IPS DF 6.9 (cell line): ENCODE measurements at regions not wholly inside any gene's neighbourhood (a gene's known extent, or its start where the extent isn't known, plus 50 kb on each side); places are given as distances from the start of the nearest gene placed in this dataset.

Experiments
- DNase-seq: peaks from one replicate; pipeline ENCODE4 v3.0.0-alpha.2; 2013; ENCODE audit warnings: low read depth, low spot score
- H3K27ac ChIP-seq: one replicate; pipeline ENCODE4 v1.5.1; 2013; ENCODE audit warnings: low read length, control low read depth
- H3K27me3 ChIP-seq: 2 replicates; pipeline ENCODE4 v1.6.1; 2013; ENCODE audit warnings: mild to moderate bottlenecking, low read length; ENCODE audit not compliant: control insufficient read depth, insufficient read depth
- H3K36me3 ChIP-seq: 2 replicates; pipeline ENCODE4 v1.6.1; 2013; ENCODE audit warnings: low read length; ENCODE audit not compliant: control insufficient read depth, insufficient read depth
- H3K4me1 ChIP-seq: 2 replicates; pipeline ENCODE4 v1.6.1; 2013; ENCODE audit warnings: low read length; ENCODE audit not compliant: control insufficient read depth, insufficient read depth
- H3K4me3 ChIP-seq: 2 replicates; pipeline ENCODE4 v1.5.1; 2013; ENCODE audit warnings: mild to moderate bottlenecking, low read length
- H3K9me3 ChIP-seq: 2 replicates; pipeline ENCODE4 v1.6.1; 2013; ENCODE audit warnings: low read length, inconsistent platforms; ENCODE audit not compliant: control insufficient read depth, insufficient read depth
- WGBS: extraction: QIAGEN DNeasy Blood & Tissue Kit; methylation state at CpG from one replicate; pipeline ENCODE4 v1.1.7; 2013; ENCODE audit warnings: mixed read lengths, missing lambda C conversion rate; ENCODE audit not compliant: insufficient read length, insufficient coverage; 5-methylcytosine and 5-hydroxymethylcytosine counted together

- Histone ChIP-seq H3K9me3 (no peaks in the 10 kb centered on the region), H3K4me3 (peak overlapping the region; percentile 17; the same call in 1 of the 2 replicates), H3K4me1 (no peaks in the 10 kb centered on the region), H3K27me3 (no peaks in the 10 kb centered on the region), H3K36me3 (no peaks in the 10 kb centered on the region), H3K27ac (no peak overlapping the region)
- DNase-seq, result no peak
- WGBS, result no CpG with 5 or more reads among the region's 14 CpGs
Observed at GRCh38 chr19:34096020-34096915, 76.0 kb upstream of the LSM14A start.

GRCh38 chr19:34104096-34104495 lies 68.2 kb upstream of the LSM14A start:
- no peak for DNase-seq
- Histone ChIP-seq H3K9me3 (no peaks in the 10 kb centered on the region), H3K4me3 (no peak overlapping the region), H3K4me1 (no peaks in the 10 kb centered on the region; the same call in 1 of the 2 replicates), H3K27ac (no peak overlapping the region), H3K36me3 (no peaks in the 10 kb centered on the region), H3K27me3 (no peaks in the 10 kb centered on the region)
- no CpG with 5 or more reads among the region's 5 CpGs for WGBS

DNA sequence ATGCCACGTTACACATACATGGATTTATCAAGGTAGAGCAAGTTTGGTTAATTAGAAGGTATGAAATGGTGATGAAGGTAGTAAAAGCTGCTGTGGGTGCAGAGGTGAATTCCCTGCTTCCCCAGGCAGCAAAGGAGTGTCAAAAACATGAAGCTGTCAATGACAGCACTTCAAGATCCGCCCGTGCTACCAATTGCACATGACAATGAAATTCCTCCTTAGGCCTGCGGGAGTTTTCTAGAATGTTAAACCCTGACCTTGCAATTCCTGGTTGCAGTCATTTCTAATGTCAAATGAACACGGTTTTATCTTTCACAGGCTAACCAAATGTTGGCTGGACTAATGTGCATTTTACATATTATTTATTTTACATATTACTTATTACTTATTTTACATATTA lies 67.7 kb upstream of the LSM14A start:
- no peak overlapping the region for H3K4me3 ChIP-seq
- no peaks in the 10 kb centered on the region for H3K27me3 ChIP-seq
- WGBS, result no CpG with 5 or more reads among the region's 5 CpGs
- H3K27ac ChIP-seq, result no peak overlapping the region
- H3K9me3 ChIP-seq, result no peaks in the 10 kb centered on the region
- H3K4me1 ChIP-seq, result no peaks in the 10 kb centered on the region; the same call in 1 of the 2 replicates
- DNase-seq, result no peak
- no peaks in the 10 kb centered on the region for H3K36me3 ChIP-seq

GRCh38 chr19:34109596-34109995 lies 62.7 kb upstream of the LSM14A start:
- Histone ChIP-seq H3K4me1 (no peaks in the 10 kb centered on the region; the same call in 1 of the 2 replicates), H3K36me3 (no peaks in the 10 kb centered on the region), H3K9me3 (no peaks in the 10 kb centered on the region), H3K4me3 (no peak overlapping the region), H3K27me3 (no peaks in the 10 kb centered on the region), H3K27ac (no peak overlapping the region)
- WGBS, result no CpG with 5 or more reads among the region's 3 CpGs
- DNase-seq, result no peak

DNA sequence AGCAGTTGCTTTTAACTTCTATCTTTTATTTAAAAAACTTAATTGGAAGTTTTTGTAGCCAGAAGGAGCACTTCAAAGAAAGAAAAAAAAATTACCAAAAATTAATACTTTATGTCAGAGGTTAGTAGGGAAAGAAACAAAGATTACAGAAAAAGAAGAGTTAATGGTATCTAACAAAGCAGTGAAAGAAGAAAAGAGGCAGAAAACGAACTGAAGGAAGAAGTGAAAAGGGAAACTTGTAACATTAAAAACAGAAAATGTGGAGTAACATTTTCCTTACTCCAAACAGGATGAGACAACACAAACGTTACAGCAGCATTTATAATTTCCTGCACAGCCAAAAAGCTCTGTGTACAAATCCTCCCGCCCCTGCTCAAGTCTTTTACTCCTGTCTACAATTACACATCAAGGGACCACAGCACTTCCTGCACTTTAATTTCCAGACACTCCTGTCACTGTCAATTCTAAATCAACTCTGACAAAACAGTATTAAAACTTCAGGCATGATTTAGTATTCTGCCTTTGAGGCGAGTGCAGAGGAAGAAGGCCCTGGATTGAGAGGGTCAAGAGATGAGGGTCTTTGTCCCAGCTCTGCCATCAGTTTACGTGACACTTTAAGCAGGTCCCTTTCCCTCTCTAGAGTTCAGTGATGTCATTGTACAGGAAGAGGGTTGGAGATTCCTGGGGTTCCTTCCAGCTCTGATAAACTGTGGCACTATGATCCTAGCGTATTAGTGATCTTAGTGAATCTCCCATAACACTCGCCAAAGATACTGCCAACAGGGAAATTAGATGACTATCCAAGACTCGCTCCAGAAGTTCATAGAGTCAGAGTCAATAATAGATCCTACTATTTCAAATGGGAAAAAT lies 53.2 kb upstream of the LSM14A start:
- Histone ChIP-seq H3K4me1 (no peaks in the 10 kb centered on the region), H3K4me3 (no peak overlapping the region), H3K36me3 (no peaks in the 10 kb centered on the region), H3K27me3 (no peaks in the 10 kb centered on the region), H3K9me3 (no peaks in the 10 kb centered on the region), H3K27ac (no peak overlapping the region)
- DNase-seq, result no peak
- no CpG with 5 or more reads among the region's 8 CpGs for WGBS

DNA sequence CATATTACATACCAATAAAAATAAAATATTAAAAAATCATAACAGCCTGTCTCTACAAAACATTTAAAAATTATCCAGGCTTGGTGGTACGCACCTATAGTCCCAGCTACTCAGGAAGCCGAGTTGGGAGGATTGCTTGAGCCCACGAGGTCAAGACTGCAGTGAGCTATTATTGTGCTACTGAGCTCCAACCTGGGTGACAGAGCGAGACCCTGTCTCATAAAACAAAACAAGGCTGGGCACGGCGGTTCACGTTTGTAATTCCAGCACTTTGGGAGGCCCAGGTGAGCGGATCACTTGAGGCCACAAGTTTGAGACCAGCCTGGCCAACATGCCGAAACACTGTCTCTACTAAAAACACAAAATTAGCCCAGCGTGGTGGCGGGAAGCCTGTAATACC lies 52.2 kb upstream of the LSM14A start:
- no peaks in the 10 kb centered on the region for H3K9me3 ChIP-seq
- H3K27ac ChIP-seq, result no peak overlapping the region
- H3K4me3 ChIP-seq, result no peak overlapping the region
- no peak for DNase-seq
- no peaks in the 10 kb centered on the region for H3K4me1 ChIP-seq
- H3K36me3 ChIP-seq, result no peaks in the 10 kb centered on the region
- WGBS, result no CpG with 5 or more reads among the region's 11 CpGs
- no peaks in the 10 kb centered on the region for H3K27me3 ChIP-seq

- Histone ChIP-seq H3K36me3 (no peaks in the 10 kb centered on the region), H3K27ac (no peak overlapping the region), H3K27me3 (no peaks in the 10 kb centered on the region), H3K4me1 (no peaks in the 10 kb centered on the region), H3K9me3 (no peaks in the 10 kb centered on the region), H3K4me3 (no peak overlapping the region)
- WGBS, result no CpG with 5 or more reads among the region's 8 CpGs
- no peak for DNase-seq
Observed at GRCh38 chr19:34120846-34121639, 51.3 kb upstream of the LSM14A start.
